Stimulated activated naive CD4-positive, alpha-beta T cell (primary cell): ENCODE measurements at regions not wholly inside any gene's neighbourhood (a gene's known extent, or its start where the extent isn't known, plus 50 kb on each side); places are given as distances from the start of the nearest gene placed in this dataset.

ENCODE experiments used
- DNase-seq, 6 experiments: peaks; one replicate each; lab custom pipeline; 2025; lab: John Stamatoyannopoulos, UW

DNA sequence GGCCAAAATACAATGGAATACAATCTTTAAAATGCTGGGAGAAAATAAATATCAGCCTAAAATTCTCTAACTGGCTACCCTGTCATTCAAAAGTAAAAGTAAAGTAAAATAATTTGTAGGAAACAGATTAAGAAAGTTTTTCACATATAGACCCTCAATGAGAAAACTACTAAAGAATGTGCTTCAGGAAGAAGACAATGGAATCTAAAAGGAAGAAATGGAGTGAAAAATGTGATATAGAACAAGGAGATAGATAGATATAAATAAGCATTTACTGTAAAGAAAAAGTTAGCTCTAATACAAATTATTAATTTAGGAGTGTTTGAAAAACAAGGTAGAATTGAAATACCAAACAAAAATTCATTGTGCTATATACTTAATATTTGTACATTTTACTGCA lies 368.6 kb upstream of the MPDZ start:
- no peak for DNase-seq

- no peak for DNase-seq
Observed at GRCh38 chr9:13646500-13647021, 367.1 kb upstream of the MPDZ start.

- no peak for DNase-seq
Observed at GRCh38 chr9:13645557-13645956, 366.1 kb upstream of the MPDZ start.

DNA sequence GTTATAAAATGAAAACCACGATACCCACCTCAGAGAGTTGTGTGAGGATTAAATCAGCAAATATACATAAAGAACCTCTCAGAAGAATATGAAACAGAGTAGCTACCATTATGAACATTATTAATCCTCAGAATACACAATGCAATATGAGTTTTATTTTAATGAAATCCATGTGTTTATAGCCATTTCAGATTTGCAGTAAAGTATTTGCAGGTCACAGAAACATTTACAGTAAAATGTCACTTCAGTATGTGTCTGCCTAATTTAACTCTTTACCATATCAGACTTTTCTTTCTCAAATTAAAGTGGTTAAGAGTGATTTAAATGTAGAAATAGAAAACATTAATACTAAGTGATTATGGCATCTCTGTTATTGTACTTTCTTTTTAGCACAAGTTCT lies 365.2 kb upstream of the MPDZ start:
- no peak for DNase-seq

DNA sequence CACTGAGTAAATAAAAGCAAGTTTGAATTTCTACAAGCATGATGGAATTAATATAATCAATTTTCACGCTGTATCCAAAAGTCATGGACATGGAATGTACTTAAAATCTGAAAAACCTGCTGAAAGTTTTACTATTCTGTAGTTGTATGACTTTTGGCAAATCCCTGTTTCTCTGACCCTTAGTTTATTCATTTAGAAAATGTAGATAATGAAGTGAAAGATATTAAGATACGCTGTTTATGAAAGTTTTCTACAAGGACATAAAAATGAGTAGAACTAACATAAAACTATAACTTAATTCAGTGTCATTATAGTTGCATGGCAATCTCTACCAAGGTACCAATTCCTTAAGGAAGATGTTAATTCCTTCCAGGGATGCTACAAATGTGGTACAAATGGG lies 363.2 kb upstream of the MPDZ start:
- DNase-seq, result no peak

- no peak for DNase-seq
Observed at GRCh38 chr9:13629067-13629466, 349.6 kb upstream of the MPDZ start.

- no peak for DNase-seq
Observed at GRCh38 chr9:13628526-13628925, 349.0 kb upstream of the MPDZ start.

DNA sequence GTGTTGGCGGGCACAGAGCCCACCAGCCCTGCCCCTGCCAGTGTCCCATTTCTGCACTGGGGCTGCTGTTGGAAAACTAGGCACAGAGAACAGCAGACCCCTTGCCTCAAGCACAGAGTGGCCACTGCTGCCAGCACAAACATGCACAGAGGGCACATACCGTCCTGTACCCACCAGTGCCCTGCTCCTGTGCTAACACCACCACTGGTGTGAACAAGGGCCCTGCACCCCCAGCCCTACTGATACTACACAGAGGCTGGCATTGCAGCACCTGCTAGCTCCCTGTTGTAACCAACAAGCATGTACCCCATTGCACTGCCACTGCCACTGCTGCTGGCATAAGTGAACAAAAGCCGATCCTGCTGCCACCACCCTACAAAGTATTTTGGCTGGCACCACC lies 348.0 kb upstream of the MPDZ start:
- DNase-seq, result no peak

DNA sequence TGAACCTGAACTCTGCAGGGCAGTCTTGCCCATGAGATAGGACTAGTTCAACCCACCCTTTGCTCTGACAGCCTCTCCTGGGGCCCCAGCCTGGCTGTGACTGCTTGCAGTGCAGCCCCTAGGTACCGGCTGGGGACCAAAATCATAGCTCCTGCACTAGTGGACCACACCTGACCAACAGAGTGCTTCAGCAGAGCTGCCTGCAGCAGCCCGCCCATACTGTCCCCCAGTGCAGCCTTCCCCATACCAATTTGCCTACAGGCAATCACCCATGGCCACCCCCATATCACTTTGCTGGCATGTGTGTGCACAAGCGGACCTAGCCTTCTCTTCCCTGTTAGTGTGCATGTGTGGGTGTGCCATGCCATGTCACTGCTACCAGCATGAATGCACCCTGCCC lies 347.6 kb upstream of the MPDZ start:
- DNase-seq, result no peak

DNA sequence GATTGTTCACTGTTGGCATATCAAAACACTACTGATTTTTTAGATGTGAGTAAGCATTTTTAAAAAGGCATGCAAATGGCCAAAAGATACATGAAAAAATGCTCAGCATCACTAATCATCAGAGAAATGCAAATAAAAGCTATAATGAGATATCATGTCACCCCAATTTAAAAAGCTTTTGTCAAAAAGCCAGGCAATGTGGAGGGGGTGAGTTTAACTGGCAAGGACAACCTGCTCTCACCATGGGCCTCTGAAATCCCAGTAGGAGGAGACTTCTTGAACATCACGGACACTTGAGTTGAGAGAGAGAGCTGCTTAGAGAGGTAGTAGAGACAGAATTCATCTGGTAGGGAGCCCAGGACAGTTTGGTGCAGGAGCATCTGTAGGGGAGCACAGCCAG lies 347.1 kb upstream of the MPDZ start:
- DNase-seq, result no peak

DNA sequence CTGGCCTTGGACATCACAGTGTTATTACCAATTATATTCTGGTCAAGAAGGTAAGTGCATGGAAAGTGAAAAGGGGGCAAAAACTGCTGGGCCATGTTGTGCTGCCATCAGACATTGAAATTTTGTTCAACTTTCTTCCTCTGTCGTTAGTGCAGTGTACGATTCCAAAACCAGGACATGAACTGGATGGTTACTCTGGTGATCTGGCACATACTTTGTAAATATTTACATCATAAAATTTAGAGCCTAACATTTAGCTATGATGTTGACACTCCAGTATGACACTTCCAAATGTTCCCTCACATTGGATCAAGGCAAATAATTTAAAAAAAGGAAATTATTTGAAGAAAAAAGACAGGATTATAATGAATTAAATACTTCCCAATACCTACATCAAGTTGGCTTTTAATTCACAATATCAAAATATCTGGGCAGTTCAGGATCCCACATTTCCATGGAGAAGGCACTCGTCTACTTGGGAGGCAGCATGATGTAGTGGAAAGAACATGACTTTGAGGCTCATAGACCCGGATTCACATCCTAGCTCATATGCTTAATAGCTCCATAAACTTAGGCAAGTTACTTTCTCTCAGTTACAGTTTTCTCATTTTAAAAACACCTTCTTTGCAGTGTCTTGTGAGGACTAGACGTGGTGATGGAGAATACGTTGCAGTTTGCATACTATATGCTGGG lies 342.5 kb upstream of the MPDZ start:
- no peak for DNase-seq

DNA sequence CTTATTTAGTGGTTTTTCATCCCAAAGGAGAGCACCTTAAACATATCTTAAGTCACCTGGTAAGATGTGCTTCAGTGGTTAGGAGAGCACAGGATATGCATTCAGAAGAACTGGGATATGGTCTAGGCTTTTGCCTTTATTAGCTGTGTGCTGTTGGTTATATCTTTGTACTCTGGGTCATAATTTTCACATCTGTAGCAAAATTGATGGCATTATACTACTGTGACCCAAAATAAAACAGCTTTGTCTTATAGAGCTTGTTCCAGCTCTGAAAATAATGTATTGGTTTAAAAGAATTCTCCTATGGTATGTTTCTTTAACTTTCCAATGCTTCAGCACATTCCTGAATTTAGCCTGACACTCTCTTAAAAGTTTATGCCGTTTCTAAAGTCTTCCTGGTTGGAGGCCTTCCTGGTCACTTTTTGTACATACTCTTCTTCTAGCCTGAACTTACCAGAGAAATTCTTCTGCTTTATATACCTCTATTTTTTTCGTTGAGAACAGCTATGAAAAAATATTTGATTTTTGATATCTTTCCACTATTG lies 337.1 kb upstream of the MPDZ start:
- no peak for DNase-seq

GRCh38 chr9:13615660-13616490 lies 336.4 kb upstream of the MPDZ start:
- DNase-seq, result no peak

- no peak for DNase-seq
Observed at GRCh38 chr9:13614060-13614459, 334.6 kb upstream of the MPDZ start.

- DNase-seq, result no peak
Observed at GRCh38 chr9:13613296-13613695, 333.8 kb upstream of the MPDZ start.

GRCh38 chr9:13608451-13608850 lies 329.0 kb upstream of the MPDZ start:
- DNase-seq, result no peak

GRCh38 chr9:13607481-13608441 lies 328.3 kb upstream of the MPDZ start:
- DNase-seq, result no peak

DNA sequence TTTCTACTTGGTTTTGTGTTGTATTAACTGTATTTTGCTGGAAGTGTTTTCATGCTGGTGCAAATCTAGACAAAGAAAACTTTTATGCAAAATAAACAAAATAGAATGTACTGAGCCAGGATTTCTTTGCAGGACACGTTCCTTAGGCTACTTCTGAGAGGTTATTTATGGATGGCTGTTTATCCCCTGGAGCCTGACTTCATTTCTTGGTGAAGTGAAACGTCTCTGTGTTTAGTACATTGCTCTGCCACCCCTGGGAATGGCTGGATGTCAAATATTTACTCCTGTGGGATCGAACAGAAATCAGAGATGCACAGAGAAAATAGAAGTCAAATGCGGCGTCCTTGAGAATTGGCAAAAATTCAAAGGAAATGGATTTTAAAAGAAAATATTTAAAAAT lies 327.1 kb upstream of the MPDZ start:
- DNase-seq, result no peak

- no peak for DNase-seq
Observed at GRCh38 chr9:13603921-13604320, 324.4 kb upstream of the MPDZ start.

DNA sequence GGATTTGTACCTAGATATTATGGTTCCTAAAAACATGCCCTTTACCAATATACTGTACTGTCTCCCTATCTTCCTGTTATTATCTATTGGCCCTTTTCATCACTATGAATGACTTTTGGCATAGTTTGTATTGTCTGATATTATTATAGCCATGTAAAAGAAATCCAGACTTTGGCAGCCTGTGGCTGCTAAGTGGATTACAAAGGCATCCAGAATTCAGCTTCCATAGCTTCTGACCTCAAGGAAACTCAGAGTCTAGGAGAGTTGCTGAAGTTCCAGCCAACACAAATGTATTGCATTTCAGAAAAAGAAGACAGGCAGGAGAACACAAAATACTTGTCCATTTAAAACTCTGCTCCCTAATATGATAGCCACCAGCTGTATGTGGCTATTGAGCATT lies 319.2 kb upstream of the MPDZ start:
- no peak for DNase-seq

DNA sequence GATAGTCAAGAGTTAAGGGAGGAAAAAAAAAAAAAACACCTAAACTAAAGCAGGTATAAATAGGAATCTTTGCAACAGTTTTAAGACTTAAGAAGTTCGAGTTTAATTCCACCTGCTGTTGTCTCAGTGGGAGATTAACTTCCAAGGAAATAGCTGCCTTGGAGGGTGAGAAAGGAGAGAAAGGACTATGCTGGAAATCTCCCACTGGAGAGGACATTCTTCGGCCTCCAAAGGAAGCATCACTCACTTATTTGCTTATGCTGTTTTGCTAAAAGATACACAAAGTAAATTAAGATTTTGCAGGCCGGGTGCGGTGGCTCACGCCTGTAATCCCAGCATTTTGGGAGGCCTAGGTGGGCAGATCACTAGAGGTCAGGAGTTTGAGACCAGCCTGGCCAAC lies 317.9 kb upstream of the MPDZ start:
- DNase-seq, result no peak

DNA sequence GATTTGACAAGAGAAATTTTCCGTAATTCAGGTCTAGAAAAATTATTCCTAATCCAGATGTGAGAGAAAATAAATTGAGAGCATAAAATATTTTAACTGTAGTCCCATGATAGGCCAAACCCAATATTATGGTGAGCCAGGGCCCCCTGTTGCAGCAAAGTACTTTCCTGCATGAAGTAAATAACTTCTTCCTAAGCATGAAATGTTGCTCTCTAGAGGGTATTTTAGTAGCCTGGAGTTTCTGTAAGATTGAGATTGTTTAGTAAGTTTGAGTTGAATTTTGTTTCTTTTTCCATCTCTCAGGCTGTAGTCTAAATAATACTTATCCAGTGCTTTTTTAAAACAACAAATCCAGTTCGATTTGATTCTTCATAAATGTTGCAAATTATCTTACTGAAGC lies 317.5 kb upstream of the MPDZ start:
- DNase-seq, result no peak
